AG08396 (cell line): ENCODE measurements at regions not wholly inside any gene's neighbourhood (a gene's known extent, or its start where the extent isn't known, plus 50 kb on each side); places are given as distances from the start of the nearest gene placed in this dataset.

Experiments used
- DNase-seq: peaks from one replicate; pipeline ENCODE4 v3.0.0; 2012; ENCODE audit warnings: low spot score, mixed read lengths

GRCh38 chr3:168239287-168239686, 143.6 kb upstream of the GOLIM4 start:
- DNase-seq = no peak

GRCh38 chr3:168233001-168233400, 137.3 kb upstream of the GOLIM4 start:
- DNase-seq = no peak

GRCh38 chr3:168223085-168223484, 127.4 kb upstream of the GOLIM4 start:
- DNase-seq = no peak

- no peak for DNase-seq
These were observed 124.8 kb upstream of the GOLIM4 start for GRCh38 chr3:168220556-168220955.

GRCh38 chr3:168219530-168219929, 123.8 kb upstream of the GOLIM4 start:
- no peak for DNase-seq

GRCh38 chr3:168218600-168218999, 122.9 kb upstream of the GOLIM4 start:
- DNase-seq = no peak

- DNase-seq = no peak
These were observed 121.1 kb upstream of the GOLIM4 start for GRCh38 chr3:168216851-168217250.

- no peak for DNase-seq
These were observed 118.2 kb upstream of the GOLIM4 start for GRCh38 chr3:168213920-168214319.

- DNase-seq = no peak
These were observed 117.1 kb upstream of the GOLIM4 start for GRCh38 chr3:168212664-168213285.

GRCh38 chr3:168205451-168205850, 109.7 kb upstream of the GOLIM4 start:
- no peak for DNase-seq

- DNase-seq = no peak
These were observed 101.4 kb upstream of the GOLIM4 start for GRCh38 chr3:168197162-168197561.

- no peak for DNase-seq
These were observed 96.1 kb upstream of the GOLIM4 start for GRCh38 chr3:168191856-168192255.

- no peak for DNase-seq
These were observed 91.5 kb upstream of the GOLIM4 start for GRCh38 chr3:168187233-168187632.

GRCh38 chr3:168186293-168186983, 90.7 kb upstream of the GOLIM4 start:
- DNase-seq = peak; percentile 8

GRCh38 chr3:168183774-168184173, 88.0 kb upstream of the GOLIM4 start:
- no peak for DNase-seq

- no peak for DNase-seq
These were observed 73.0 kb upstream of the GOLIM4 start for GRCh38 chr3:168168743-168169142.

GRCh38 chr3:168165390-168166269, 69.9 kb upstream of the GOLIM4 start:
- DNase-seq = peak; percentile 66

- DNase-seq = no peak
These were observed 66.4 kb upstream of the GOLIM4 start for GRCh38 chr3:168162172-168162571.

GRCh38 chr3:168161696-168162095, 66.0 kb upstream of the GOLIM4 start:
- DNase-seq = no peak

- no peak for DNase-seq
These were observed 62.2 kb upstream of the GOLIM4 start for GRCh38 chr3:168157903-168158302.

- DNase-seq = no peak
These were observed 61.5 kb upstream of the GOLIM4 start for GRCh38 chr3:168157099-168157700.

GRCh38 chr3:168156479-168156878, 60.8 kb upstream of the GOLIM4 start:
- no peak for DNase-seq

GRCh38 chr3:168155303-168155702, 59.6 kb upstream of the GOLIM4 start:
- no peak for DNase-seq
